ENCODE measurements at regions not wholly inside any gene's neighbourhood (a gene's known extent, or its start where the extent isn't known, plus 50 kb on each side); places are given as distances from the start of the nearest gene placed in this dataset.

GRCh38 chr19:57026476-57026875, 93.3 kb upstream of the USP29 start:
- H3K4me3 ChIP-seq, result no peak overlapping the region
- no peak overlapping the region for H3K27ac ChIP-seq
- H3K4me1 ChIP-seq, result no peaks in the 10 kb centered on the region
- no peaks in the 10 kb centered on the region for H3K27me3 ChIP-seq
- DNase-seq, result no peak
- H3K9me3 ChIP-seq, result peaks cover 0 to 6% (median 0%) of the 10 kb centered on the region in 4 donors
- H3K36me3 ChIP-seq, result no peaks in the 10 kb centered on the region
- TF ChIP-seq CTCF (IDR thresholded peaks at IDR 0.05), result no peak
- no peak for TF ChIP-seq POLR2A (IDR thresholded peaks at IDR 0.05)

- Histone ChIP-seq H3K27me3 (no peaks in the 10 kb centered on the region), H3K36me3 (no peaks in the 10 kb centered on the region), H3K27ac (no peak overlapping the region), H3K4me3 (no peak overlapping the region), H3K9me3 (peaks cover 0 to 6% (median 0%) of the 10 kb centered on the region in 4 donors), H3K4me1 (no peaks in the 10 kb centered on the region)
- no peak for TF ChIP-seq CTCF (IDR thresholded peaks at IDR 0.05)
- no peak for TF ChIP-seq POLR2A (IDR thresholded peaks at IDR 0.05)
- DNase-seq, result no peak
These were observed 92.4 kb upstream of the USP29 start for GRCh38 chr19:57027360-57027759.

- peaks cover 0 to 3% (median 0%) of the 10 kb centered on the region in 4 donors for H3K9me3 ChIP-seq
- H3K36me3 ChIP-seq, result no peaks in the 10 kb centered on the region
- no peak for DNase-seq
- no peak overlapping the region for H3K27ac ChIP-seq
- no peak overlapping the region for H3K4me3 ChIP-seq
- H3K27me3 ChIP-seq, result no peaks in the 10 kb centered on the region
- H3K4me1 ChIP-seq, result no peaks in the 10 kb centered on the region
- TF ChIP-seq POLR2A (IDR thresholded peaks at IDR 0.05) (no peak), CTCF (IDR thresholded peaks at IDR 0.05) (no peak)
These were observed 90.8 kb upstream of the USP29 start for GRCh38 chr19:57028804-57029525.

GRCh38 chr19:57031106-57031505, 88.7 kb upstream of the USP29 start:
- Histone ChIP-seq H3K9me3 (peaks cover 0 to 3% (median 0%) of the 10 kb centered on the region in 4 donors), H3K4me3 (no peak overlapping the region), H3K27ac (no peak overlapping the region), H3K4me1 (no peaks in the 10 kb centered on the region), H3K36me3 (no peaks in the 10 kb centered on the region), H3K27me3 (no peaks in the 10 kb centered on the region)
- no peak for TF ChIP-seq CTCF (IDR thresholded peaks at IDR 0.05)
- TF ChIP-seq POLR2A (IDR thresholded peaks at IDR 0.05), result no peak
- no peak for DNase-seq

- Histone ChIP-seq H3K36me3 (no peaks in the 10 kb centered on the region), H3K27me3 (no peaks in the 10 kb centered on the region), H3K9me3 (peaks cover 0 to 3% (median 0%) of the 10 kb centered on the region in 4 donors), H3K27ac (no peak overlapping the region), H3K4me1 (no peaks in the 10 kb centered on the region), H3K4me3 (no peak overlapping the region)
- DNase-seq, result no peak
- TF ChIP-seq CTCF (IDR thresholded peaks at IDR 0.05), result no peak
- TF ChIP-seq POLR2A (IDR thresholded peaks at IDR 0.05), result no peak
These were observed 86.2 kb upstream of the USP29 start for GRCh38 chr19:57033576-57033975.

Measured in Peyer's patch (tissue), 4 donors.